ENCODE measurements at regions not wholly inside any gene's neighbourhood (a gene's known extent, or its start where the extent isn't known, plus 50 kb on each side); places are given as distances from the start of the nearest gene placed in this dataset.
"Not testable (repeated sequence)": the region's sequence is repeated elsewhere in the genome, so short reads cannot be mapped to it uniquely, and the experiment has no call there.

DNA sequence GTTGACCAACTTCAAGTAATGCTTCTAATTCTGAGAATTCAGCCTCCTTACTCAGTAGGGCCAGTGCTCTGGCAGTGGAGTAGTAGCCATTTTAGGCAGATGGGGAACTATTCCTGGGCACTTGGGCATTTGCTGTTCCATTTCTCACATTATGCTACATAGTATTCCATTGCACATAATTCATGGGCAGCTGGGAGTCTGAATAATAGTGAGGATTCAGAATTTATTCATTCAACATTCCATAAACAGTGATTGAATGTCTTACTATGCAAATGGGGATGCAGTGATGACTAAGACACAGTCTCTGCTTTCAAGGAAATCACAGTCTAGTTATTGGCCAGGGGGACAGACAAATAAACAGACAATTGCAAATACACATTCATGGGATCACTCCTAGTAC is 301.0 kb upstream of the KCNN2 start:
- DNase-seq = no peak

GRCh38 chr5:114062932-114063867 is 298.7 kb upstream of the KCNN2 start:
- no peak for DNase-seq

DNA sequence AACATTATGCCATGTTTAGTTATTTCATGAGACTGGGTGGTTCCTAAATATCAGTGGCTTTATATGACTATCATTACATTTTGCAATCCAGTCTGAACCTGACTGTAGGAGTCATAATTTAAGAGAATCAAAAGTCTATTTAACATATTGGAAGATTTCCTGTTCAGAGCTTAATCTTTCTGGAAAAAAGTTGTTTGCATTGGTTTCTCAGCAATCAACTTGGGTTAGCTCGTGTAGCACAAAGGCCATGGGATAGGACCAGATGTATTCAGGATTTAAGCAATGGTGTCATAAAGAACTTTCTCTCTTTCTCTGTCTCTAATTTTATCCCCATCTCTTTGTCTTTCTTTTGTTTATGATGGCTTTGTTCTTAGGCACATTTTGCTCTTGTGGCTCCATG is 296.0 kb upstream of the KCNN2 start:
- DNase-seq = no peak

- DNase-seq = no peak
Measured at GRCh38 chr5:114070093-114070722, 291.7 kb upstream of the KCNN2 start.

GRCh38 chr5:114089259-114089658 is 272.6 kb upstream of the KCNN2 start:
- no peak for DNase-seq

GRCh38 chr5:114097570-114097969 is 264.3 kb upstream of the KCNN2 start:
- DNase-seq = no peak

- DNase-seq = no peak
Measured at GRCh38 chr5:114099161-114099560, 262.7 kb upstream of the KCNN2 start.

DNA sequence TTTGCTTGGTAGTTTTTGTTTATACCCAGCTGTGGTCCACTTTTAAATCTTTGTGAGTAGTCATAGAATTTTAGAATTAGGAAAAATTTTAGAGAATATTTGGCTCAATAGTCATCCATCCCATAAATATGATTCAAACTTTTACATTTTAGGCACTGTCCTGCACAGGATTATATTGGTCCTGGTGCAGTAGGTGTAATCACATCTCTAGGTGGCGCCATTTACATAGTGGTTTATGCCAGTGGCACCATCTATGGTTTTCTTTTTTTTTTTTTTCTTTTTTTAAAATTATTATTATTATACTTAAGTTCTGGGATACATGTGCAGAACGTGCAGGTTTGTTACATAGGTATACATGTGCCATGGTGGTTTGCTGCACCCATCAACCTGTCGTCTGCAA is 260.7 kb upstream of the KCNN2 start:
- DNase-seq = no peak

GRCh38 chr5:114113604-114114003 is 248.3 kb upstream of the KCNN2 start:
- DNase-seq = no peak

DNA sequence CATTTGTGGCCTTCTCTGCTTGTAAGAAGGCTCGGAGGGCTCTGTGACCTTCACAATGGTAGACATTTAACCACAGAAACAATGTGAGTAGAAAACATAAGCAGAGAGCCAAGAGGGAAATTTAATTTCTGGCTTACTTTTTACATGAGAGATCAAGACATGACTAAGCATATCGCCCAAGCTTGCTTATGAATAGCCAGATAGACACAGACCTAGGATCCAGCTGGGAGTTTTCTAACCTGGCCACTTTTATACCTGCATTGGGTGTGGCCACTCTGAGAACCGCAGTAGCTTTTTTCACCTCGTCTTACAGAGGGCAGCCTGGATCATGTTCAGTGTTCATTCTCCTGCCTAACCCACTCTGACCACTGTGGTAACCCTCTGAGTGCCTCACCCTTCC is 244.9 kb upstream of the KCNN2 start:
- no peak for DNase-seq

GRCh38 chr5:114118511-114118910 is 243.4 kb upstream of the KCNN2 start:
- no peak for DNase-seq

- DNase-seq = no peak
Measured at GRCh38 chr5:114120166-114120565, 241.7 kb upstream of the KCNN2 start.

GRCh38 chr5:114122852-114123251 is 239.0 kb upstream of the KCNN2 start:
- no peak for DNase-seq

- no peak for DNase-seq
Measured at GRCh38 chr5:114123654-114124053, 238.2 kb upstream of the KCNN2 start.

DNA sequence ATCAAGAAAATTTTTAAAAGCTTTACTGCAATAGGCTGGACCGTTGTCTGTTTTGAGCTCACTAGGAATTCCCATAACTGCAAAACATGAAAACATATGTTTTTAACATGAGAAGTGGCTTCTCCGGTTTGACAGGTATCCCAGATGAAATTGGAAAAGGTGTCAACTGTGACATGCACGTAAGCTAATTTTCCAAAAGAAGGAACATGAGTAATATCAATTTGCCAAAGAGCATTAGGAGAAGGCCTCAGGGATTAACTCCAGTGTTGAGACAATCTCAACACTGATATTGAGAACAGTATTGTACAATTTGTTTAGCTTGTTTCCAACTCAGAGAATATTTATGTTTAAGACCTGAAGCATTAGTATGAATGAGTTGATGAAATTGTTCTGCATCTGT is 215.5 kb upstream of the KCNN2 start:
- no peak for DNase-seq

DNA sequence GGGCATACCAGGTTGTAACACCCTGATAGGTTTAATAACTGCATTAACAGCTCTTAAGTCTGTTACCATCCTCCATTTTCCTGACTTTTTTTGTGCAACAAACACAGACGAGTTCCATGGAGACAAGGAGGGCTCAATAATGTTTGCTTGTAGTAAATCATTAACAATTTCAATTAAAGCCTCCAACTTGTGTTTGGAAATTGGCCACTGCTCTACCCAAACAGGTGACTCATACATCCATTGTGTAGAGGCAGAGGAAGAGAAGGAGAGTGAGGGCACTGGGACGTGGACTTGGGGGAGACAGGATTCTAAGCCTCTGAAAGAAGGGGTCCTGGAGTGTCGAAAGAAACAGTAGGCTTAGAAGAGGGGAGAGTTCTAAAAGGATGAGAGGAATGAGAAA is 213.6 kb upstream of the KCNN2 start:
- no peak for DNase-seq

- DNase-seq = not testable (repeated sequence)
Measured at GRCh38 chr5:114148728-114149127, 213.1 kb upstream of the KCNN2 start.

DNA sequence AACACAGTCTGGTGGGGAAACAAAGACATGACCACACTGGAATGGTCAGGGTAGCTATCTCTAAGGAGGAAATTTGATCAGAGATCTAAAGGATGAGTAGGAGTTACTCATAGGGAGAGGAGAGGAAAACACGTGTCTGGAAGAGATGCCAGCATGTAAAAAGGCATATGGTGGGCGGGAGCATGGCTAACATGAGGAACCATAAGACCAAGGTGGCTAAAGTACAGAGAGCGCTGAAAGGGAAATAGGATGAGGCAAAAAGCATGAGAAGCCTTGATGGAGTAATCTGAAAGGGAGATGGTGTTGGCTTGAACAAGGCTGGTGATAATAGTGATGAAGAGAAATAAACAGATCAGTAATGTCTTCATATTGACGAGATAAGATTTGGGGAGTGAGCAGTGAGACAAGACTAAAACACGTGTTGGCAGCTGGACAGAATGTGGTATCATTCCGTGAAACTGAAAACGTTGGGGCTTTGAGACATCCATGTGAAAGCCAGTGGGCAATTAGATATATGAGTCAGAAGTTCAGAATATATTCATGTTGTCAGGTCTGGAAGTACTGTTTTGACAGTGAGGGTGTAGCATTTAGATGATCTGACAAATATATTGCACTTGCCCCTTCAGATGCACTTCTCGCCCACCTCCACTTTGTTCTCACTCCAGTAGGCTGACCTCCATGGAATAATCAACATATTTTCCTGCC is 209.1 kb upstream of the KCNN2 start:
- no peak for DNase-seq

- DNase-seq = no peak
Measured at GRCh38 chr5:114153392-114153791, 208.5 kb upstream of the KCNN2 start.

GRCh38 chr5:114153833-114154232 is 208.0 kb upstream of the KCNN2 start:
- DNase-seq = no peak

DNA sequence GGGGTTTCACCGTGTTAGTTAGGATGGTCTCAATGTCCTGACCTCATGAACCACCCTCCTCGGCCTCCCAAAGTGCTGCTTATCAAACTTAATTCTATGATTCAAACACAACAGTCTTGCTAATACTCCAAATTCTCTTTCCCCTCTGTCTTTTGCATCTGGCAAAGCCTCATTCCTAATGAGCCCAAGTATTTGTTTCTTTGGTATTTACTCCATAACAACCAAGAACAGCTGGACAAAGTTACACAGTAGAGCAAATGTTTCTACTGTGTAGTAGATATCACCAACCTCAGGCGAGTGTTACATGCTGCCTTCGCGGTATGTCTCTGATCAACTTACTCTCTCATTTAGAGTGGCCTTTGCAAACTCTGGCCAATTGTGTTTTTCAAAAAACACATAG is 195.8 kb upstream of the KCNN2 start:
- no peak for DNase-seq

- DNase-seq = no peak
Measured at GRCh38 chr5:114174131-114174530, 187.7 kb upstream of the KCNN2 start.

DNA sequence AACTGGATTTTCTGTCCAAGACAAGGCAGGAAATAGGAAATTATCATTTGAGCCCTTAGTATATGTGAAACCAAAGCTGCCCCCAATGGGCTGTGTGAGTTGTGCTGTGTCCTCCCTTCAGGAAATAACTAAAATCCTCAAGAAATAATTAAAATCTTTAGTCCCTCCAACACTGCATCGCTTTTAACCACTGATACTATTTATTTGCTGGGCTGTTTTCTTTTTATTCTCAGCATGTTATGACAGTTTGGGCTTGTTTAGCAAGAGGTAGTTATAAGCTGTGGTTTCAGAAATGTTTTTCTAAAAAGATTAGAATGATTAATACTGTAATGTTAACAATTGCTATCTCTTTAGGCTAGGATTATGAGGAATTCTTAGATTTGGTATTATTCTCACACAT is 187.0 kb upstream of the KCNN2 start:
- DNase-seq = no peak

DNA sequence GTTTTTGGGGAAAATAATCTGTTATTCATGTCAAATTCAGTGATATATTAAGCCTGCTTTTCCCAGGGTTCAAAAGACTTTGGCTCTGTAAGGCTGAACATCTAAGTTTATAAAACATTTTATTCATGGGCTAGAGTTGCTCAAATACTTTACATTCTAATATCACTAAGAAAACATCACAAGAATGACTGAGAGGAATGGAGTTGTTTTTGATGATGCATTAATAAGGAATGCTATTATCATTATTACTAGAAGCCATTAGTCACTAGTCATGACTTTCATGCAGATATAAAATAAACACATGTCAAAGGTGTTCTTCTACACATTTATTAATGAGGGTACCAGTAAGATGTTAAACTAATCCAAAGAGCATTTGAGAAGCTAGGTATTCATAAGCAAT is 185.5 kb upstream of the KCNN2 start:
- no peak for DNase-seq

Measured in activated naive CD4-positive, alpha-beta T cell treated with anti-CD3 and anti-CD28 coated beads, Interleukin-2, amount 50 U/mL, for 16 hours (primary cell).